ENCODE measurements at regions not wholly inside any gene's neighbourhood (a gene's known extent, or its start where the extent isn't known, plus 50 kb on each side); places are given as distances from the start of the nearest gene placed in this dataset.
"Not testable (repeated sequence)": the region's sequence is repeated elsewhere in the genome, so short reads cannot be mapped to it uniquely, and the experiment has no call there.

- no peaks in the 10 kb centered on the region for H4K20me1 ChIP-seq (ENCODE audit: control insufficient read depth, insufficient read depth, insufficient read length)
- H3K56ac ChIP-seq (ENCODE audit: insufficient read length, low read depth, low read length) = no peak overlapping the region
- peak overlapping the region in 1 of 3 experiments; percentile 58; a peak in 2 of 7 replicates for H3K27ac Mint-ChIP-seq
- H4K5ac ChIP-seq (ENCODE audit: insufficient read length, low read depth, low read length) = no peak overlapping the region
- H3K9ac ChIP-seq (ENCODE audit: extremely low read depth, insufficient read length, low read length) = no peak overlapping the region
- H2AK5ac ChIP-seq (ENCODE audit: insufficient read length, low read length) = no peak overlapping the region
- H3K4ac ChIP-seq (ENCODE audit: low read depth, low read length) = no peak overlapping the region
- no peak overlapping the region for H3K27ac ChIP-seq (ENCODE audit: insufficient read length, low read depth, low read length)
- no peak overlapping the region for H3K14ac ChIP-seq (ENCODE audit: insufficient read depth, low read length)
- no peak overlapping the region for H2BK20ac ChIP-seq (ENCODE audit: low read depth, low read length, poor library complexity, severe bottlenecking)
- no CpG with 5 or more reads among the region's 4 CpGs for WGBS (ENCODE audit: extremely low coverage, insufficient read length, low lambda C conversion rate)
- H3K23me2 ChIP-seq (ENCODE audit: insufficient read length, low read depth, low read length, poor library complexity, severe bottlenecking) = no peaks in the 10 kb centered on the region
- H3K27me3 ChIP-seq (ENCODE audit: insufficient read depth, low read length) = no peaks in the 10 kb centered on the region; the same call in 1 of the 2 replicates
- DNase-seq = no peak
- no peak overlapping the region for H4K8ac ChIP-seq (replicated peaks; ENCODE audit: insufficient read length, low read depth, low read length)
- no peak overlapping the region for H4K91ac ChIP-seq (ENCODE audit: insufficient read length, low read depth, low read length)
- H3K79me2 ChIP-seq (ENCODE audit: insufficient read depth, low read length) = no peaks in the 10 kb centered on the region
- no peak overlapping the region for H3K4me2 ChIP-seq (ENCODE audit: insufficient read depth, insufficient read length, low read length)
- TF ChIP-seq CTCF (conservative IDR thresholded peaks at IDR 0.05) = no peak
- no peak overlapping the region for H2BK12ac ChIP-seq (ENCODE audit: insufficient read length, low read depth, low read length)
- H3K4me1 ChIP-seq (ENCODE audit: insufficient read depth, low read length) = no peaks in the 10 kb centered on the region
- no peak overlapping the region for H2BK15ac ChIP-seq (ENCODE audit: low read depth, low read length)
- peaks cover 37 to 44% of the 10 kb centered on the region in 2 experiments for H3K4me1 Mint-ChIP-seq
- H3K18ac ChIP-seq (ENCODE audit: insufficient read length, low read depth, low read length) = no peak overlapping the region
- no peaks in the 10 kb centered on the region for H3K9me3 ChIP-seq (ENCODE audit: control insufficient read depth, low read depth, low read length)
- no peak overlapping the region for H2BK5ac ChIP-seq (ENCODE audit: insufficient read length, low read length)
- no peak overlapping the region for H3K23ac ChIP-seq (ENCODE audit: insufficient read length, low read depth, low read length)
- H3K36me3 Mint-ChIP-seq (ENCODE audit: insufficient read depth in 1 of 3, low read depth in 3 of 3) = peaks cover 0 to 4% (median 0%) of the 10 kb centered on the region in 3 experiments; a peak in 3 of 7 replicates
- 0 out of 5 replicates have a peak overlapping the region, but pooled peaks of 1 of the 2 experiments have one; percentile 13 for H3K4me3 Mint-ChIP-seq
- no peaks in the 10 kb centered on the region; a peak in 1 of 5 replicates for H3K9me3 Mint-ChIP-seq
- no peak overlapping the region for H2BK120ac ChIP-seq (ENCODE audit: low read depth, low read length, poor library complexity, severe bottlenecking)
- no peaks in the 10 kb centered on the region for H3K79me1 ChIP-seq (ENCODE audit: insufficient read depth, low read depth, low read length, poor library complexity, severe bottlenecking)
- no peak overlapping the region for H2AFZ ChIP-seq (ENCODE audit: low read length)
- peaks cover 7% of the 10 kb centered on the region for H3K27me3 Mint-ChIP-seq (ENCODE audit: low read depth)
- no peak overlapping the region for H3T11ph ChIP-seq (ENCODE audit: low read length)
Observed at GRCh38 chr14:57057803-57058202, 210.9 kb downstream of the EXOC5 start.

- not testable (repeated sequence) for H3K14ac ChIP-seq (ENCODE audit: insufficient read depth, low read length); H2BK12ac ChIP-seq (ENCODE audit: insufficient read length, low read depth, low read length); H4K20me1 ChIP-seq (ENCODE audit: control insufficient read depth, insufficient read depth, insufficient read length); H3K27me3 Mint-ChIP-seq (ENCODE audit: low read depth); H3K23me2 ChIP-seq (ENCODE audit: insufficient read length, low read depth, low read length, poor library complexity, severe bottlenecking); H3K4me1 ChIP-seq (ENCODE audit: insufficient read depth, low read length); H3K79me1 ChIP-seq (ENCODE audit: insufficient read depth, low read depth, low read length, poor library complexity, severe bottlenecking); H3K9ac ChIP-seq (ENCODE audit: extremely low read depth, insufficient read length, low read length); H2BK5ac ChIP-seq (ENCODE audit: insufficient read length, low read length); H3K56ac ChIP-seq (ENCODE audit: insufficient read length, low read depth, low read length); H2BK120ac ChIP-seq (ENCODE audit: low read depth, low read length, poor library complexity, severe bottlenecking); H3K27ac Mint-ChIP-seq; H2AK5ac ChIP-seq (ENCODE audit: insufficient read length, low read length); H3K9me3 ChIP-seq (ENCODE audit: control insufficient read depth, low read depth, low read length); H2AFZ ChIP-seq (ENCODE audit: low read length); H3K4ac ChIP-seq (ENCODE audit: low read depth, low read length); H4K5ac ChIP-seq (ENCODE audit: insufficient read length, low read depth, low read length); H4K91ac ChIP-seq (ENCODE audit: insufficient read length, low read depth, low read length); H3K18ac ChIP-seq (ENCODE audit: insufficient read length, low read depth, low read length); H3K27ac ChIP-seq (ENCODE audit: insufficient read length, low read depth, low read length); H2BK20ac ChIP-seq (ENCODE audit: low read depth, low read length, poor library complexity, severe bottlenecking); H3K27me3 ChIP-seq (ENCODE audit: insufficient read depth, low read length); H3K4me3 Mint-ChIP-seq; H4K8ac ChIP-seq (replicated peaks; ENCODE audit: insufficient read length, low read depth, low read length); H2BK15ac ChIP-seq (ENCODE audit: low read depth, low read length); H3K23ac ChIP-seq (ENCODE audit: insufficient read length, low read depth, low read length); DNase-seq; H3K36me3 Mint-ChIP-seq (ENCODE audit: insufficient read depth in 1 of 3, low read depth in 3 of 3); H3T11ph ChIP-seq (ENCODE audit: low read length); H3K79me2 ChIP-seq (ENCODE audit: insufficient read depth, low read length); H3K4me2 ChIP-seq (ENCODE audit: insufficient read depth, insufficient read length, low read length); H3K9me3 Mint-ChIP-seq
- WGBS (ENCODE audit: extremely low coverage, insufficient read length, low lambda C conversion rate) = no CpG with 5 or more reads among the region's 24 CpGs
- peaks cover 36 to 49% of the 10 kb centered on the region in 2 experiments for H3K4me1 Mint-ChIP-seq
Observed at GRCh38 chr14:57056522-57056921, 212.2 kb downstream of the EXOC5 start.

Measured in H9 (cell line).